Psoas muscle (tissue), 7 donors: ENCODE measurements at regions not wholly inside any gene's neighbourhood (a gene's known extent, or its start where the extent isn't known, plus 50 kb on each side); places are given as distances from the start of the nearest gene placed in this dataset.

ENCODE experiments used
- ATAC-seq, 4 donors: fragments of 200-7000 bp; cut with Tn5 transposase; one replicate each; pipeline ENCODE4 v1.9.1; 2020; ENCODE audit warnings: moderate library complexity in 3 of 4, mild to moderate bottlenecking in 2 of 4
- DNase-seq, 2 donors: peaks; one replicate each; pipeline ENCODE4 v3.0.0-alpha.2; 2020
- H3K27ac ChIP-seq: fragments of 200-600 bp; one replicate; pipeline ENCODE4 v1.8.0; 2022
- H3K27me3 ChIP-seq, 3 donors: fragments of 200-600 bp in 1 of 3; one replicate each; pipeline versions ENCODE4 v1.6.1 to v1.8.0; 2013 to 2022; ENCODE audit warnings: low read length in 2 of 3, mild to moderate bottlenecking in 2 of 3, moderate library complexity in 1 of 3; ENCODE audit not compliant: insufficient read depth in 3 of 3
- H3K36me3 ChIP-seq, 2 donors: fragments of 200-600 bp in 1 of 2; one replicate each; pipeline versions ENCODE4 v1.6.1 to v1.8.0; 2013 to 2022; ENCODE audit warnings: low read depth in 1 of 2, mild to moderate bottlenecking in 1 of 2, moderate library complexity in 1 of 2; ENCODE audit not compliant: insufficient read depth in 1 of 2
- H3K4me1 ChIP-seq: fragments of 200-600 bp; one replicate; pipeline ENCODE4 v1.8.0; 2022
- H3K4me3 ChIP-seq: fragments of 200-600 bp; one replicate; pipeline ENCODE4 v1.8.0; 2022; ENCODE audit warnings: mild to moderate bottlenecking
- H3K9me3 ChIP-seq: fragments of 200-600 bp; one replicate; pipeline ENCODE4 v1.8.0; 2022
- CTCF ChIP-seq: fragments of 200-600 bp; IDR thresholded peaks from one replicate; pipeline ENCODE4 v1.8.0; 2022; ENCODE audit warnings: antibody characterized with exemption
- WGBS, 3 donors: extraction: QIAGEN DNeasy Blood & Tissue Kit; methylation state at CpG; one replicate each; pipeline versions ENCODE4 v1.1.6 to v1.1.7; 2013; 5-methylcytosine and 5-hydroxymethylcytosine counted together
- intact Hi-C, 2 donors: fragments of 100-400 bp; cut with DNase I; formaldehyde crosslinking; loops; one replicate each; pipeline versions ENCODE4 v1.11.0 to v1.14.2; 2022
- donor health status: healthy with polysubstance abuse.
- donor health status: DM: no; HTN: no; CAD: no; lungs with moderate emphysema.
- donor health status: Bipolar disorder and iron deficiency.
- donor health status: healthy.
- donor health status: DM: yes; HTN: yes; CAD: no.
- donor health status: DM: no; HTN: no; CAD: no.
- donor health status: DM: yes; HTN: yes; CAD: no.

- TF ChIP-seq CTCF: no peak
- H3K4me3 ChIP-seq: no peak overlapping the region
- H3K36me3 ChIP-seq: peaks cover 0 to 36% of the 10 kb centered on the region in 2 donors
- ATAC-seq: no peak
- no peak for DNase-seq
- intact Hi-C loops: no loop called here
- no peaks in the 10 kb centered on the region for H3K9me3 ChIP-seq
- H3K4me1 ChIP-seq: no peaks in the 10 kb centered on the region
- no peaks in the 10 kb centered on the region for H3K27me3 ChIP-seq
- 87 to 91% (median 91%) methylated on average over 8 of the region's 8 CpGs for WGBS, 3 donors
- no peak overlapping the region for H3K27ac ChIP-seq
Observed at GRCh38 chr15:62823561-62823960, 219.0 kb upstream of the TPM1 start.

GRCh38 chr15:62824111-62825015 is 218.2 kb upstream of the TPM1 start:
- intact Hi-C loops: no loop called here
- no peaks in the 10 kb centered on the region for H3K9me3 ChIP-seq
- H3K4me1 ChIP-seq: no peaks in the 10 kb centered on the region
- no peaks in the 10 kb centered on the region for H3K27me3 ChIP-seq
- H3K36me3 ChIP-seq: peaks cover 0 to 30% of the 10 kb centered on the region in 2 donors
- TF ChIP-seq CTCF: no peak
- H3K27ac ChIP-seq: no peak overlapping the region
- 68 to 76% (median 71%) methylated on average over 2 of the region's 2 CpGs for WGBS, 3 donors
- ATAC-seq: no peak
- no peak overlapping the region for H3K4me3 ChIP-seq
- DNase-seq: no peak

- Histone ChIP-seq H3K36me3 (peaks cover 0 to 22% of the 10 kb centered on the region in 2 donors), H3K9me3 (no peaks in the 10 kb centered on the region), H3K27me3 (no peaks in the 10 kb centered on the region), H3K4me3 (no peak overlapping the region), H3K4me1 (no peaks in the 10 kb centered on the region), H3K27ac (no peak overlapping the region)
- WGBS, 3 donors: 83 to 95% (median 86%) methylated on average over 4 of the region's 4 CpGs
- TF ChIP-seq CTCF: no peak
- intact Hi-C loops: no loop called here
- DNase-seq (no peak), ATAC-seq (no peak)
Observed at GRCh38 chr15:62825191-62825590, 217.4 kb upstream of the TPM1 start.

GRCh38 chr15:62826561-62826960 is 216.0 kb upstream of the TPM1 start:
- H3K4me1 ChIP-seq: no peaks in the 10 kb centered on the region
- intact Hi-C loops: no loop called here
- no peaks in the 10 kb centered on the region for H3K27me3 ChIP-seq
- H3K9me3 ChIP-seq: no peaks in the 10 kb centered on the region
- ATAC-seq (no peak), DNase-seq (no peak)
- H3K27ac ChIP-seq: no peak overlapping the region
- peaks cover 0 to 10% of the 10 kb centered on the region in 2 donors for H3K36me3 ChIP-seq
- no peak for TF ChIP-seq CTCF
- no peak overlapping the region for H3K4me3 ChIP-seq
- WGBS, 3 donors: 86 to 91% (median 89%) methylated on average over 1 of the region's 1 CpG
